Ishikawa (cell line): ENCODE measurements at regions not wholly inside any gene's neighbourhood (a gene's known extent, or its start where the extent isn't known, plus 50 kb on each side); places are given as distances from the start of the nearest gene placed in this dataset.

ENCODE experiments used
- CEBPB ChIP-seq: IDR thresholded peaks from 2 replicates; pipeline ENCODE4 v1.6.1; 2012
- EP300 ChIP-seq: IDR thresholded peaks from 2 replicates; pipeline ENCODE4 v1.6.1; 2012; ENCODE audit warnings: borderline replicate concordance
- NFIC ChIP-seq: IDR thresholded peaks from 2 replicates; pipeline ENCODE4 v1.6.1; 2012
- REST ChIP-seq: IDR thresholded peaks from 2 replicates; pipeline ENCODE4 v1.6.1; 2012; ENCODE audit warnings: low read depth, mild to moderate bottlenecking
- YY1 ChIP-seq: IDR thresholded peaks from 2 replicates; pipeline ENCODE4 v1.6.1; 2012; ENCODE audit warnings: low read depth
- ZBTB7A ChIP-seq: IDR thresholded peaks from 2 replicates; pipeline ENCODE4 v1.6.1; 2012; ENCODE audit warnings: low read depth
- TF ChIP-seq, protein P1 (sequence below): IDR thresholded peaks from 2 replicates; pipeline ENCODE4 v1.6.1; 2012

DNA sequence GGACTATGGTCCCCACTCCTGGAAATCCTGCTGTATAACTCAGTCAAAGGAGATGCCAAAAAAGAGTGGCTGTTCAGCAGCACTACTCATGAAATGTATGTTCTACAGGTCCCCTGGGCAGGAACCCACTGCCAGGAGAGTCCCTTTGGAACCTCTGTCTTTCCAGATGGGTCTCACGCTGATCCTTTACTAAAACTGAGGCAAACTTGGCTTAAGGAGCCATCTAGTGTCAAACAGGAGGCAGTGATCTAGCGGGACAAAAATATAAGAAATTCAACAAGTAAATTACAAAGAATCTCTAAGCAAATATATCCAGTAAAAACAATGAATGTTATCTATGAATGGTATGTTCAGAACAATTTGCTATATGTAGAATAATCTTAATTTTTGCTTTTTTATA, 80.5 kb upstream of the PRMT6 start:
- no peak for TF ChIP-seq REST
- TF ChIP-seq, protein P1, sequence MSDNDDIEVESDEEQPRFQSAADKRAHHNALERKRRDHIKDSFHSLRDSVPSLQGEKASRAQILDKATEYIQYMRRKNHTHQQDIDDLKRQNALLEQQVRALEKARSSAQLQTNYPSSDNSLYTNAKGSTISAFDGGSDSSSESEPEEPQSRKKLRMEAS: no peak
- TF ChIP-seq EP300: no peak
- no peak for TF ChIP-seq YY1
- no peak for TF ChIP-seq CEBPB
- TF ChIP-seq ZBTB7A: no peak
- no peak for TF ChIP-seq NFIC
